CD4-positive, alpha-beta memory T cell (primary cell): ENCODE measurements at regions not wholly inside any gene's neighbourhood (a gene's known extent, or its start where the extent isn't known, plus 50 kb on each side); places are given as distances from the start of the nearest gene placed in this dataset.

Source experiments
- CTCF ChIA-PET: fragments of 350-600 bp; sonication (Branson Sonifier 250); formaldehyde crosslinking; loops from one replicate; lab custom pipeline; 2021; ENCODE audit warnings: inconsistent platforms; ENCODE audit not compliant: partially characterized antibody; lab: Charles Lee
- POLR2A ChIA-PET: fragments of 350-600 bp; sonication (Branson Sonifier 250); formaldehyde crosslinking; loops from one replicate; lab custom pipeline; 2021; ENCODE audit not compliant: partially characterized antibody; lab: Charles Lee
- DNase-seq, 5 donors: peaks; one replicate each; pipeline versions ENCODE4 v3.0.0 to v3.0.0-alpha.2; 2020 to 2022; ENCODE audit warnings: mixed read lengths in 1 of 5
- H3K27ac ChIP-seq: one replicate; pipeline ENCODE4 v1.7.0; 2013; ENCODE audit warnings: low read depth, low read length
- H3K27me3 ChIP-seq: 2 replicates; pipeline ENCODE4 v1.7.0; 2013; ENCODE audit warnings: mild to moderate bottlenecking, low read length, moderate library complexity; ENCODE audit not compliant: insufficient read depth
- H3K36me3 ChIP-seq: 2 replicates; pipeline ENCODE4 v1.7.0; 2013; ENCODE audit warnings: mild to moderate bottlenecking, low read length, moderate library complexity; ENCODE audit not compliant: insufficient read depth
- H3K4me1 ChIP-seq: 2 replicates; pipeline ENCODE4 v1.7.0; 2013; ENCODE audit warnings: mild to moderate bottlenecking, low read length, moderate library complexity; ENCODE audit not compliant: insufficient read depth
- H3K4me3 ChIP-seq, 2 donors: one replicate each; pipeline ENCODE4 v1.7.0; 2013; ENCODE audit warnings: low read length in 2 of 2, mild to moderate bottlenecking in 1 of 2
- H3K9me3 ChIP-seq, 2 donors: one replicate each; pipeline ENCODE4 v1.7.0; 2013; ENCODE audit warnings: low read length in 2 of 2, control low read depth in 1 of 2; ENCODE audit not compliant: control insufficient read depth in 1 of 2
- H3K27ac Mint-ChIP-seq, 7 donors: one replicate each; pipeline ENCODE4 v1.8.0; 2020 to 2021; ENCODE audit warnings: mixed read lengths in 7 of 7, mild to moderate bottlenecking in 6 of 7, inconsistent platforms in 3 of 7, moderate library complexity in 3 of 7
- H3K27me3 Mint-ChIP-seq, 2 donors: one replicate each; pipeline ENCODE4 v1.8.0; 2020 to 2021; ENCODE audit warnings: mixed read lengths in 2 of 2
- H3K36me3 Mint-ChIP-seq, 2 donors: one replicate each; pipeline ENCODE4 v1.8.0; 2020 to 2021; ENCODE audit warnings: mixed read lengths in 2 of 2, inconsistent platforms in 1 of 2, mild to moderate bottlenecking in 1 of 2
- H3K4me1 Mint-ChIP-seq, 4 donors: one replicate each; pipeline ENCODE4 v1.8.0; 2020 to 2021; ENCODE audit warnings: mixed read lengths in 4 of 4, mild to moderate bottlenecking in 1 of 4
- H3K4me3 Mint-ChIP-seq, 8 donors: one replicate each; pipeline ENCODE4 v1.8.0; 2020 to 2021; ENCODE audit warnings: mixed read lengths in 8 of 8, mild to moderate bottlenecking in 7 of 8, moderate library complexity in 6 of 8, inconsistent platforms in 3 of 8
- H3K9me3 Mint-ChIP-seq, 8 donors: one replicate each; pipeline ENCODE4 v1.8.0; 2020 to 2021; ENCODE audit warnings: mixed read lengths in 8 of 8, mild to moderate bottlenecking in 5 of 8, inconsistent platforms in 3 of 8, moderate library complexity in 1 of 8
- intact Hi-C: fragments of 100-400 bp; cut with micrococcal nuclease; formaldehyde crosslinking; loops from one replicate; pipeline ENCODE4 v1.15.1; 2023

DNA sequence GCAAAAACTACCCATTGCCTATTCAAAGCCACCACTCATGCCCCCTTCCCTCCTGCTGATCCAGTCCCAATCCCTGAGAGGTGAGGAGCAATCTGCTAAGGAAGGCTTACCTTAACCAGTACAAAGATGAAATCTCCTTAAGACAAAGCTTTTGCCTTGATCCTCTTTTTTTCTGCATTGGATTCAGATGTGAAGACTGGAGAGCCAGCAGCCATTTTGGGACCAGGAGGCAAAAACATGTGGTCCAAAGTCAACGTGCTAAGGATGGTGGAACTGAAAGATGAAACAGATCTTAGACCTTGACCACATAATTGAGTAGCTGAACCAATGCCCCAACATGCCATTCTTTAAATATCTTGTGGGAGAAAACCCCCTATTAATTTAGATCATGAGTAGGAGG lies 171.4 kb downstream of the IRX5 start:
- Mint-ChIP-seq H3K9me3 (peaks cover 0 to 40% (median 9%) of the 10 kb centered on the region in 8 donors), H3K4me3 (no peak overlapping the region), H3K4me1 (no peaks in the 10 kb centered on the region), H3K36me3 (no peaks in the 10 kb centered on the region), H3K27me3 (no peaks in the 10 kb centered on the region), H3K27ac (no peak overlapping the region)
- H3K9me3 ChIP-seq: no peaks in the 10 kb centered on the region
- ChIA-PET POLR2A (no interaction called here), CTCF (no interaction called here)
- intact Hi-C loops: no loop called here
- DNase-seq: no peak
- no peak overlapping the region for H3K4me3 ChIP-seq
- no peaks in the 10 kb centered on the region for H3K27me3 ChIP-seq
- no peaks in the 10 kb centered on the region for H3K4me1 ChIP-seq
- no peaks in the 10 kb centered on the region for H3K36me3 ChIP-seq
- no peak overlapping the region for H3K27ac ChIP-seq

DNA sequence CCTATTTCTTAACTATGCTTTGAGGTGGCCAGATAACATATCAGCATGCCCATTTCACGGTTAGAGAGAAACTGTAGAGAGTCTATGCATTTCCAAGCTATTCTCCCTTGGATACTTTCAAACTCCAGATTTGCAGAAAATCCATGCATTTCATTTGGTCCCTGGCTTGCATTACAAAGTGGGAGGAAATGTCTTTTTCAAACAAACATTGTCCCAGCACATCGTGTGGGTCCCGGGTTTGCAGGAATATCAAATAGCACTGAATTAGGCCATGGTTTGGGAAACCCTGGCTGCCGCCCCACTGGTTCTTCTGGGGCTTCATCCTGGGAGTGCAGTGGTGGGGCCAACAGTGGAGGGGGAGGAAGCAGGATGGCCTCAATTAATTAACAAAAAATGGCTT lies 171.9 kb downstream of the IRX5 start:
- H3K36me3 ChIP-seq: no peaks in the 10 kb centered on the region
- no peaks in the 10 kb centered on the region for H3K27me3 ChIP-seq
- intact Hi-C loops: no loop called here
- no peaks in the 10 kb centered on the region for H3K36me3 Mint-ChIP-seq
- no peaks in the 10 kb centered on the region for H3K4me1 Mint-ChIP-seq
- ChIA-PET CTCF (no interaction called here), POLR2A (no interaction called here)
- no peaks in the 10 kb centered on the region for H3K4me1 ChIP-seq
- no peaks in the 10 kb centered on the region for H3K27me3 Mint-ChIP-seq
- DNase-seq: no peak
- no peak overlapping the region for H3K4me3 Mint-ChIP-seq
- peaks cover 0 to 40% (median 9%) of the 10 kb centered on the region in 8 donors for H3K9me3 Mint-ChIP-seq
- no peak overlapping the region for H3K4me3 ChIP-seq
- no peak overlapping the region for H3K27ac ChIP-seq
- H3K9me3 ChIP-seq: no peaks in the 10 kb centered on the region
- H3K27ac Mint-ChIP-seq: no peak overlapping the region

DNA sequence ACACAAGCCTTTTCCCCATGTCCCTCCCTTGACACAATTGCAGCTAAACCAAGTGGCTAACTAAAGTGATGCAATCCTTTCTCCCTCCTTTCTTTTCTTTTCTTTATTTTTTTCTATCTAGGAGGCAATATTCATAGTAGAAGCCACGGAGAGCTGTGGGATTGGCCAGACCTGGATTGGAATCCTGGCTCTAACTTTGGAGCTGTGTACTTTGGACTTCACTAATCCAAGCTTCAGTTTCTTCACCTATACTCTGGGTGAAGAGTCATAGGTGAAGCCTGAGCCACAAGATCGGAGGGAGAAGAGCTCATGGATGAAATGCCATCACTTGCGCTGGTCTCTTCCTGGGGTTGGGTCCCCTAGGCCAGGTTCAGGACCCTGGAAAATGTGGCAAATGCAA lies 177.2 kb downstream of the IRX5 start:
- Mint-ChIP-seq H3K27ac (no peak overlapping the region), H3K9me3 (peaks cover 0 to 12% (median 0%) of the 10 kb centered on the region in 8 donors), H3K4me3 (no peak overlapping the region), H3K27me3 (no peaks in the 10 kb centered on the region), H3K4me1 (no peaks in the 10 kb centered on the region), H3K36me3 (no peaks in the 10 kb centered on the region)
- no peaks in the 10 kb centered on the region for H3K36me3 ChIP-seq
- no peak for DNase-seq
- no peaks in the 10 kb centered on the region for H3K27me3 ChIP-seq
- H3K4me1 ChIP-seq: no peaks in the 10 kb centered on the region
- ChIA-PET POLR2A (no interaction called here), CTCF (no interaction called here)
- H3K4me3 ChIP-seq: no peak overlapping the region
- H3K27ac ChIP-seq: no peak overlapping the region
- intact Hi-C loops: no loop called here
- no peaks in the 10 kb centered on the region for H3K9me3 ChIP-seq

DNA sequence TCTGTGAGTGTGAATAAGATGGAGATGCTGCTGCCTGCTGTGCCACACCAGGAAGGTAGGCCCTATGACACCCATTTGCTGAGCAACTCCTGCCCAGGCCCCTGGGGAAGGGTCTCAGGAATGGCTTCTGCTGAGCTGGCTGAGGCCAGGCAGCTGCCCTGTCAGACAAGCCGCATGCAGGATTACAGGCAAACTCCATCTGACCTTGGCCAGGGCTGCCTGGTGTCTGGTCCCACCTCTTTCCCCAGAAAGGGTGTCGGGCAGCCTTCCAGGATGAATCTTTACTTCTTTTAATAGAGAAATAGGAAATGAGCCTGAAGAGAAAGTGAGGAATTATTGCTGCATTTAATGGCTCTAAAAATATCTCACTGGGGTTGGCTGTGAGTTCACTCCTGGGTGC lies 182.5 kb downstream of the IRX5 start:
- no peaks in the 10 kb centered on the region for H3K9me3 ChIP-seq
- Mint-ChIP-seq H3K36me3 (no peaks in the 10 kb centered on the region), H3K9me3 (no peaks in the 10 kb centered on the region), H3K4me1 (no peaks in the 10 kb centered on the region), H3K27me3 (no peaks in the 10 kb centered on the region), H3K4me3 (no peak overlapping the region), H3K27ac (peak overlapping the region in 1 of 7 donors; percentile 59)
- ChIA-PET CTCF (no interaction called here), POLR2A (no interaction called here)
- H3K4me3 ChIP-seq: no peak overlapping the region
- no peaks in the 10 kb centered on the region for H3K4me1 ChIP-seq
- H3K36me3 ChIP-seq: no peaks in the 10 kb centered on the region
- DNase-seq: no peak
- no peaks in the 10 kb centered on the region for H3K27me3 ChIP-seq
- H3K27ac ChIP-seq: no peak overlapping the region
- intact Hi-C loops: no loop called here

DNA sequence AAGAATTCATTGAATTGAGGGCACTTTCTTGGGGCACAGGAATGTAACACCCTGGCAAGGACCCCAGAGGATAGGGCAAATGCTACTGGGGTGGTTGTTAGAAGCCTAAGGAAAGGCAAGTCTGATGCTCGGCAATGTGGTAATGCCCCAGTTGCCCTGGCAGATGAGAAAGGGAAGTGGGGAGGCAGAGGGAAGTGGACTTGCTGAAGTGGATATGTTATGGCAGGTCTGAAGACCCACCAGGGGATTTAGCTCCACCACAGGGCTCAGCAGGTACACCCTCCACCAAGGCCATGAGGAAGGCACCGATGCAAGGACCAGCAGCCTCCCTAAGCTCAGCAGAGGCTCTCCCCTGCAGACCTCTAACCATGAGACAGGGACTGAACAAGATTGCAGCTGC lies 184.8 kb downstream of the IRX5 start:
- no peaks in the 10 kb centered on the region for H3K36me3 ChIP-seq
- no peak overlapping the region for H3K27ac ChIP-seq
- ChIA-PET POLR2A (no interaction called here), CTCF (no interaction called here)
- intact Hi-C loops: no loop called here
- H3K4me3 Mint-ChIP-seq: no peak overlapping the region
- H3K36me3 Mint-ChIP-seq: no peaks in the 10 kb centered on the region
- no peak overlapping the region for H3K27ac Mint-ChIP-seq
- no peaks in the 10 kb centered on the region for H3K4me1 ChIP-seq
- no peaks in the 10 kb centered on the region for H3K9me3 ChIP-seq
- no peaks in the 10 kb centered on the region for H3K4me1 Mint-ChIP-seq
- no peaks in the 10 kb centered on the region for H3K27me3 ChIP-seq
- H3K27me3 Mint-ChIP-seq: no peaks in the 10 kb centered on the region
- no peak for DNase-seq
- H3K4me3 ChIP-seq: no peak overlapping the region
- H3K9me3 Mint-ChIP-seq: peaks cover 0 to 3% (median 0%) of the 10 kb centered on the region in 8 donors

DNA sequence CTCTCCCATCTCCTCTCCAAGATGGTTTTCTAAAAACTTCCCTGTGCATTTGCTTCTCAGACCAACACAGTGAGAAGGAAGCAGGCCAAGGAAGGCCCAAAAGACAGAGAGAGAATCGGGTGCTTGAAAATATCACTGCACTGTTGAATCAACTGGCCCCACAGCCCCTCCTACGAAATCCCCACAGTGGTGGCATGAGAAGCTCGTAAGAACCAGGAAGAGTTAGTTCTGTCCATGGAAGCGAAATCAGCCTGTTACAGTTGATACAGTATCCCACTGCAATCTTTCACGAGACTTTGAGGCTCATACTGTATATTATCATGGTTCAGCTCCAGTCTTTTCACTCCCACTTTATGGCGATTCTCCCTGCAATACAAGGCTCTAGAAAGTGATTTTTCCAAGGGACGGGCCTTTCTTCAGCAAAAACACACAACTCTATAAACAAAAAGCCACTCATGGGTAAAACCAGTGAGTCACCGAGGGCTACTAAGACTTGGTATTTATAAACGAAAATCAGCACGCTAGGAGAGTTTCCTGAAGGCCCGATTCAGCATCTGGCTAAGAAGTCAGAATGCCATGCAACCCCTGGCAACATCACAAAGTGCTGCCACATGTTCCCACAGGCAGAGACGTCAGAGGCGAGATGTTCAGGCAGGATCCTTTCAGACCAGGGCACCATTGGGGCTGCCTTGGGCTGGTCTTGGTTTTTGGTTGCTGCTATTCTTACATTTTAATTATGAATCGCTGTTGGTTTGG lies 185.7 kb downstream of the IRX5 start:
- intact Hi-C loops: no loop called here
- Mint-ChIP-seq H3K4me3 (no peak overlapping the region), H3K9me3 (peaks cover 0 to 3% (median 0%) of the 10 kb centered on the region in 8 donors), H3K4me1 (no peaks in the 10 kb centered on the region), H3K27ac (no peak overlapping the region), H3K36me3 (no peaks in the 10 kb centered on the region), H3K27me3 (no peaks in the 10 kb centered on the region)
- DNase-seq: no peak
- Histone ChIP-seq H3K27me3 (no peaks in the 10 kb centered on the region), H3K4me1 (no peaks in the 10 kb centered on the region), H3K27ac (no peak overlapping the region), H3K36me3 (no peaks in the 10 kb centered on the region), H3K4me3 (no peak overlapping the region), H3K9me3 (no peaks in the 10 kb centered on the region)
- ChIA-PET POLR2A (no interaction called here), CTCF (no interaction called here)

DNA sequence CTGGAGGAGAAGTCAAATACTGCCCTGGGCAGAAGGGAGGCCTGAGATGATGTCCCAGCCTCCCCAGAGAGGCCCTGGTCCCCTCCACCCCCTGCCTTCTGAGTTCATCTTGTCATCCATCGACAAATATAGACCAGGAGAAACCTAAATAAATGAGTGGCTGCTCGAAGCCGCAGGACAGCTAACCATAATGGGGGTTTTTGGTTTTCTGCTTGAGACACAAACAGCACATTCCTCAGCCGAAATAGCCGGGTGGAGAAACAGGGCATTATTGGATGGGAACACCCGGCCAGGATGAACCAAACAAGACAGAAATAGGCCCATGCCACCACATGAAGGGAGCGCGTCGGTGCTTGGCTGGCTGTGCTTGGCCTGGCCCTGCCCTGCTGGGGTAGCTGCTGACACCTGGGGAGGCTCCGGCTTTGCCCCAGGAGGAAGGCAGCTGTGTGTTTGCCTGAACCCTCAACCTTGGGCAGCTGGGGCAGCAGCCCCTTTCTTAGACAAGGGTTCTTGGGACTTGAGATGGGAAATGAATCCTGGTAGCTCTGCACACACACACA lies 188.1 kb downstream of the IRX5 start:
- H3K4me1 Mint-ChIP-seq: no peaks in the 10 kb centered on the region
- POLR2A ChIA-PET: no interaction called here
- H3K27me3 ChIP-seq: no peaks in the 10 kb centered on the region
- no peak overlapping the region for H3K27ac ChIP-seq
- H3K9me3 ChIP-seq: no peaks in the 10 kb centered on the region
- no peaks in the 10 kb centered on the region for H3K36me3 Mint-ChIP-seq
- no peaks in the 10 kb centered on the region for H3K4me1 ChIP-seq
- no peak overlapping the region for H3K4me3 Mint-ChIP-seq
- H3K27ac Mint-ChIP-seq: peak overlapping the region in 1 of 7 donors; percentile 5
- intact Hi-C loops: no loop called here
- CTCF ChIA-PET: no interaction called here
- H3K4me3 ChIP-seq: no peak overlapping the region
- H3K36me3 ChIP-seq: no peaks in the 10 kb centered on the region
- no peak for DNase-seq
- peaks cover 0 to 6% (median 2%) of the 10 kb centered on the region in 8 donors for H3K9me3 Mint-ChIP-seq
- H3K27me3 Mint-ChIP-seq: no peaks in the 10 kb centered on the region
